Mesodermal cell (in vitro differentiated cells): ENCODE measurements at regions not wholly inside any gene's neighbourhood (a gene's known extent, or its start where the extent isn't known, plus 50 kb on each side); places are given as distances from the start of the nearest gene placed in this dataset.

Source experiments
- H3K27ac ChIP-seq: 2 replicates; pipeline ENCODE4 v1.7.0; 2013; ENCODE audit warnings: mild to moderate bottlenecking, low read depth, low read length, moderate library complexity; ENCODE audit not compliant: severe bottlenecking
- H3K36me3 ChIP-seq: 2 replicates; pipeline ENCODE4 v1.7.1; 2013; ENCODE audit warnings: mild to moderate bottlenecking, low read length, moderate library complexity; ENCODE audit not compliant: control insufficient read depth, insufficient read depth
- H3K4me1 ChIP-seq: one replicate; pipeline ENCODE4 v1.7.1; 2013; ENCODE audit warnings: mild to moderate bottlenecking, low read length; ENCODE audit not compliant: insufficient read depth, control insufficient read depth, poor library complexity, severe bottlenecking
- H3K4me3 ChIP-seq: 2 replicates; pipeline ENCODE4 v1.7.0; 2013; ENCODE audit warnings: low read length, control low read depth, mild to moderate bottlenecking; ENCODE audit not compliant: insufficient read depth, poor library complexity, severe bottlenecking; ENCODE audit errors: extremely low read depth
- H3K9me3 ChIP-seq: 2 replicates; pipeline ENCODE4 v1.7.1; 2013; ENCODE audit warnings: mild to moderate bottlenecking, low read length, moderate library complexity; ENCODE audit not compliant: control insufficient read depth
- WGBS, 2 experiments: methylation state at CpG; one replicate each; pipeline ENCODE4 v1.1.5; 2013; ENCODE audit warnings: missing lambda C conversion rate in 2 of 2; ENCODE audit not compliant: insufficient coverage in 2 of 2; 5-methylcytosine and 5-hydroxymethylcytosine counted together

- Histone ChIP-seq H3K9me3 (peaks cover 14% of the 10 kb centered on the region), H3K27ac (no peak overlapping the region), H3K4me1 (no peaks in the 10 kb centered on the region), H3K4me3 (no peak overlapping the region), H3K36me3 (no peaks in the 10 kb centered on the region)
- 86 to 100% methylated on average over 1 to 3 of the region's 3 CpGs for WGBS, 2 experiments
These were observed 420.9 kb downstream of the METTL15 start for GRCh38 chr11:28529046-28529445.

- no peaks in the 10 kb centered on the region for H3K4me1 ChIP-seq
- peaks cover 14% of the 10 kb centered on the region for H3K9me3 ChIP-seq
- WGBS, 2 experiments: 81 to 85% methylated on average over 3 of the region's 4 CpGs
- H3K27ac ChIP-seq: no peak overlapping the region
- H3K36me3 ChIP-seq: no peaks in the 10 kb centered on the region
- H3K4me3 ChIP-seq: no peak overlapping the region
These were observed 420.0 kb downstream of the METTL15 start for GRCh38 chr11:28528217-28528616.

GRCh38 chr11:28526406-28526751 is 418.2 kb downstream of the METTL15 start:
- Histone ChIP-seq H3K27ac (no peak overlapping the region), H3K9me3 (peaks cover 14% of the 10 kb centered on the region), H3K4me1 (no peaks in the 10 kb centered on the region), H3K36me3 (no peaks in the 10 kb centered on the region), H3K4me3 (no peak overlapping the region)
- 100% methylated on average over 1 of the region's 1 CpG for WGBS, 2 experiments

GRCh38 chr11:28525636-28526405 is 417.6 kb downstream of the METTL15 start:
- H3K4me3 ChIP-seq: no peak overlapping the region
- H3K27ac ChIP-seq: no peak overlapping the region
- 83 to 89% methylated on average over 9 to 12 of the region's 25 CpGs for WGBS, 2 experiments
- peaks cover 14% of the 10 kb centered on the region for H3K9me3 ChIP-seq
- H3K36me3 ChIP-seq: no peaks in the 10 kb centered on the region
- H3K4me1 ChIP-seq: no peaks in the 10 kb centered on the region

GRCh38 chr11:28524098-28524497 is 415.9 kb downstream of the METTL15 start:
- WGBS, 2 experiments: 100% methylated on average over 1 of the region's 1 CpG
- Histone ChIP-seq H3K9me3 (peaks cover 14% of the 10 kb centered on the region), H3K4me3 (no peak overlapping the region), H3K4me1 (no peaks in the 10 kb centered on the region), H3K36me3 (no peaks in the 10 kb centered on the region), H3K27ac (no peak overlapping the region)

GRCh38 chr11:28521075-28521474 is 412.9 kb downstream of the METTL15 start:
- H3K4me3 ChIP-seq: no peak overlapping the region
- WGBS, 2 experiments: 80 to 92% methylated on average over 1 to 2 of the region's 2 CpGs
- H3K36me3 ChIP-seq: no peaks in the 10 kb centered on the region
- no peak overlapping the region for H3K27ac ChIP-seq
- no peaks in the 10 kb centered on the region for H3K4me1 ChIP-seq
- peaks cover 6% of the 10 kb centered on the region for H3K9me3 ChIP-seq

GRCh38 chr11:28520291-28520690 is 412.1 kb downstream of the METTL15 start:
- WGBS, 2 experiments: no CpG with 5 or more reads among the region's 1 CpG
- H3K36me3 ChIP-seq: no peaks in the 10 kb centered on the region

GRCh38 chr11:28518825-28519224 is 410.6 kb downstream of the METTL15 start:
- H3K27ac ChIP-seq: no peak overlapping the region
- H3K36me3 ChIP-seq: no peaks in the 10 kb centered on the region
- H3K4me3 ChIP-seq: no peak overlapping the region
- H3K4me1 ChIP-seq: no peaks in the 10 kb centered on the region
- H3K9me3 ChIP-seq: no peaks in the 10 kb centered on the region

More at GRCh38 chr11:28520291-28520690, 412.1 kb downstream of the METTL15 start:
- H3K4me1 ChIP-seq: no peaks in the 10 kb centered on the region
- H3K27ac ChIP-seq: no peak overlapping the region
- peaks cover under 1% of the 10 kb centered on the region for H3K9me3 ChIP-seq
- no peak overlapping the region for H3K4me3 ChIP-seq

- Histone ChIP-seq H3K36me3 (no peaks in the 10 kb centered on the region), H3K4me3 (no peak overlapping the region)
- 0 to 48% methylated on average over 1 to 3 of the region's 5 CpGs for WGBS, 2 experiments
These were observed 409.4 kb downstream of the METTL15 start for GRCh38 chr11:28517621-28518020.

GRCh38 chr11:28514391-28514790 is 406.2 kb downstream of the METTL15 start:
- 88% methylated on average over 1 of the region's 2 CpGs; no CpG with 5 or more reads in 1 of the 2 experiments for WGBS, 2 experiments
- H3K27ac ChIP-seq: no peak overlapping the region
- H3K36me3 ChIP-seq: no peaks in the 10 kb centered on the region
- no peak overlapping the region for H3K4me3 ChIP-seq
- H3K9me3 ChIP-seq: peaks cover 6% of the 10 kb centered on the region
- no peaks in the 10 kb centered on the region for H3K4me1 ChIP-seq

More at GRCh38 chr11:28517621-28518020, 409.4 kb downstream of the METTL15 start:
- H3K4me1 ChIP-seq: no peaks in the 10 kb centered on the region
- H3K9me3 ChIP-seq: peaks cover 6% of the 10 kb centered on the region
- H3K27ac ChIP-seq: no peak overlapping the region

GRCh38 chr11:28512143-28512756 is 404.1 kb downstream of the METTL15 start:
- WGBS, 2 experiments: 80 to 90% methylated on average over 10 to 12 of the region's 19 CpGs
- H3K36me3 ChIP-seq: no peaks in the 10 kb centered on the region
- no peak overlapping the region for H3K27ac ChIP-seq

More at GRCh38 chr11:28512143-28512756, 404.1 kb downstream of the METTL15 start:
- peaks cover 6% of the 10 kb centered on the region for H3K9me3 ChIP-seq
- H3K4me1 ChIP-seq: no peaks in the 10 kb centered on the region
- no peak overlapping the region for H3K4me3 ChIP-seq
